ENCODE measurements at regions not wholly inside any gene's neighbourhood (a gene's known extent, or its start where the extent isn't known, plus 50 kb on each side); places are given as distances from the start of the nearest gene placed in this dataset.

DNA sequence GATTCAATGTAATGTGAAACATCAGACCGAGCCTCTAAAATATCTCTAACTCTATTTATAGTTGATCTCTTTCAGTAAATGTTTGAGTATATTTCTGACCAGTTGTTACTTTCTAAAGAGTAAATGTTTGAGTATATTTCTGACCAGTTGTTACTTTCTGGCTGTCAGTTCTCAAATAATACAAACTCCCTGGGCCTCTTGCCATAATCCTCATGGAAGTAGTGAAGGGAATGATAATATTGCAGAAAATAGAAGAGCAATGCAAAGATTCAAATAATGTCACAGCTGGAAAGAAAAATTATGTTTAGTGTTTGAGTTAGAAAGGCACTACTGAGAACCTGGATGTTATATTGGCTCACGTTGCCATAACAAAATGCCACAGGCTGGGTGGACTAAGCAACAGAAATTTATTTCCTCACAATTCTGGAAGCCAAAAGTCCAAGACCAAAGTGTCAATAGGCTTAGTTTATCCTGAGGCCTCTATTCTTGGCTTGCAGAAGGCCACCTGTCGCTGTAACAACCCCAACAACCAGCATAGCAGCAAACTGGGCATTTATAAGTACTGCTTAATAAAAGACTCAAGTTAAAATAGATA is 470.6 kb upstream of the BCHE start:
- no peak overlapping the region for H3K27ac Mint-ChIP-seq (ENCODE audit: unreplicated experiment)
- H3K27me3 Mint-ChIP-seq (ENCODE audit: unreplicated experiment), result peaks cover 3% of the 10 kb centered on the region
- TF ChIP-seq CTCF (IDR thresholded peaks at IDR 0.05), result no peak
- H3K4me1 Mint-ChIP-seq (ENCODE audit: unreplicated experiment), result no peaks in the 10 kb centered on the region
- DNase-seq (ENCODE audit: extremely low spot score, unreplicated experiment), result no peak
- H3K9me3 Mint-ChIP-seq (ENCODE audit: unreplicated experiment), result no peaks in the 10 kb centered on the region
- no peak overlapping the region for H3K4me3 Mint-ChIP-seq (ENCODE audit: unreplicated experiment)
- H3K36me3 Mint-ChIP-seq (ENCODE audit: unreplicated experiment), result no peaks in the 10 kb centered on the region

DNA sequence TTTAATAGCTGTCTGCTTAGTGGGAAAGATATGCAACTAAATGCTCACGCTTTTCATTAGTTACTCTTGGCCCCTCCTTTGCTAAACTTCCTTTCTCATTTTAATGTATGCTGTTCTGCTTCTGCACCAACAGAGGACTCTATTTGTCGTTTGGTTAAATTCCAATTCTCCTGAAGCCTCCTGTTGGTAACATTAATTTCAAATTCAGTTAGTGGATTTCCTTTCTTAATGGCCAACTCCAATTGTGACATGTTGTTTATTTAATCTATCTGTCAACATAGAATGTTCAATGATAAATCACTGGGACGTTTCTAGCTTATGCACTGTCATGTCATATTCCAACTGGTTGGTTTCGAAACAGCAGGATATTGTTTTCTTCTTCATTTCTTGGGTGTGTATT is 467.4 kb upstream of the BCHE start:
- no peak overlapping the region for H3K4me3 Mint-ChIP-seq (ENCODE audit: unreplicated experiment)
- no peaks in the 10 kb centered on the region for H3K9me3 Mint-ChIP-seq (ENCODE audit: unreplicated experiment)
- no peak for DNase-seq (ENCODE audit: extremely low spot score, unreplicated experiment)
- no peaks in the 10 kb centered on the region for H3K4me1 Mint-ChIP-seq (ENCODE audit: unreplicated experiment)
- H3K27ac Mint-ChIP-seq (ENCODE audit: unreplicated experiment), result no peak overlapping the region
- no peaks in the 10 kb centered on the region for H3K36me3 Mint-ChIP-seq (ENCODE audit: unreplicated experiment)
- peaks cover 11% of the 10 kb centered on the region for H3K27me3 Mint-ChIP-seq (ENCODE audit: unreplicated experiment)
- no peak for TF ChIP-seq CTCF (IDR thresholded peaks at IDR 0.05)

- H3K36me3 Mint-ChIP-seq (ENCODE audit: unreplicated experiment), result no peaks in the 10 kb centered on the region
- no peaks in the 10 kb centered on the region for H3K9me3 Mint-ChIP-seq (ENCODE audit: unreplicated experiment)
- no peak overlapping the region for H3K4me3 Mint-ChIP-seq (ENCODE audit: unreplicated experiment)
- DNase-seq (ENCODE audit: extremely low spot score, unreplicated experiment), result no peak
- H3K27ac Mint-ChIP-seq (ENCODE audit: unreplicated experiment), result no peak overlapping the region
- no peaks in the 10 kb centered on the region for H3K4me1 Mint-ChIP-seq (ENCODE audit: unreplicated experiment)
- TF ChIP-seq CTCF (IDR thresholded peaks at IDR 0.05), result no peak
- H3K27me3 Mint-ChIP-seq (ENCODE audit: unreplicated experiment), result peaks cover 16% of the 10 kb centered on the region
Measured at GRCh38 chr3:166303681-166304080, 466.5 kb upstream of the BCHE start.

DNA sequence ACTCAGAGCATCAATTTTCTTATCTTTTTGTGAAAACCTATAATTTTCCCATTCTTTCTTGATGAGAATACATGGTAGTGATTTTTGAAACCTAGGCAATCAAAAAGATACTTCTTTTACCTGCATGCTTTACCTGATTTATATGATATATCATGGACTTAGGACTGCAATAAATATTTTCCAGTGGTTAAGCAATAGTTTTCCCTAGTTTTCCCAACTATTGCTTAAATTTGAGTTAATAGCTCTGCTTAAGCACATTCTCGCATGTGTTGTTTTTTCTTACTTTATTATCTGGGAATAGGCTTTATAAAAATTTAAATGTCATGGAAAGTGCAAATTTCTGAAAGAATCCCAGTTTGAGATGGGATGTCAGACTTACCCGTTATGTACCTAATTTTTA is 465.1 kb upstream of the BCHE start:
- Mint-ChIP-seq H3K36me3 (ENCODE audit: unreplicated experiment) (no peaks in the 10 kb centered on the region), H3K27ac (ENCODE audit: unreplicated experiment) (no peak overlapping the region), H3K4me3 (ENCODE audit: unreplicated experiment) (no peak overlapping the region), H3K27me3 (ENCODE audit: unreplicated experiment) (peaks cover 13% of the 10 kb centered on the region), H3K9me3 (ENCODE audit: unreplicated experiment) (no peaks in the 10 kb centered on the region), H3K4me1 (ENCODE audit: unreplicated experiment) (no peaks in the 10 kb centered on the region)
- TF ChIP-seq CTCF (IDR thresholded peaks at IDR 0.05), result no peak
- DNase-seq (ENCODE audit: extremely low spot score, unreplicated experiment), result no peak

- H3K9me3 Mint-ChIP-seq (ENCODE audit: unreplicated experiment), result no peaks in the 10 kb centered on the region
- H3K4me3 Mint-ChIP-seq (ENCODE audit: unreplicated experiment), result no peak overlapping the region
- H3K36me3 Mint-ChIP-seq (ENCODE audit: unreplicated experiment), result no peaks in the 10 kb centered on the region
- no peak overlapping the region for H3K27ac Mint-ChIP-seq (ENCODE audit: unreplicated experiment)
- no peak for TF ChIP-seq CTCF (IDR thresholded peaks at IDR 0.05)
- no peak for DNase-seq (ENCODE audit: extremely low spot score, unreplicated experiment)
- H3K4me1 Mint-ChIP-seq (ENCODE audit: unreplicated experiment), result no peaks in the 10 kb centered on the region
- peaks cover 25% of the 10 kb centered on the region for H3K27me3 Mint-ChIP-seq (ENCODE audit: unreplicated experiment)
Measured at GRCh38 chr3:166296179-166296783, 459.1 kb upstream of the BCHE start.

Measured in osteocyte (in vitro differentiated cells).